Muscle layer of colon (tissue), 2 donors: ENCODE measurements at regions not wholly inside any gene's neighbourhood (a gene's known extent, or its start where the extent isn't known, plus 50 kb on each side); places are given as distances from the start of the nearest gene placed in this dataset.

Experiments
- H3K27ac ChIP-seq: one replicate; pipeline ENCODE4 v1.7.0; 2013; ENCODE audit warnings: low read depth, mild to moderate bottlenecking, low read length, moderate library complexity
- H3K27me3 ChIP-seq, 2 donors: one replicate each; pipeline ENCODE4 v1.7.0; 2013; ENCODE audit warnings: low read length in 2 of 2, mild to moderate bottlenecking in 2 of 2; ENCODE audit not compliant: insufficient read depth in 2 of 2, control insufficient read depth in 1 of 2
- H3K36me3 ChIP-seq: one replicate; pipeline ENCODE4 v1.7.0; 2013; ENCODE audit warnings: mild to moderate bottlenecking, low read length; ENCODE audit not compliant: insufficient read depth
- H3K4me1 ChIP-seq: one replicate; pipeline ENCODE4 v1.7.0; 2013; ENCODE audit warnings: mild to moderate bottlenecking, low read length; ENCODE audit not compliant: insufficient read depth
- H3K4me3 ChIP-seq, 2 donors: one replicate each; pipeline ENCODE4 v1.7.0; 2013; ENCODE audit warnings: low read length in 2 of 2, low read depth in 1 of 2, mild to moderate bottlenecking in 1 of 2, moderate library complexity in 1 of 2
- H3K9ac ChIP-seq: one replicate; pipeline ENCODE4 v1.7.0; 2013; ENCODE audit warnings: low read length
- H3K9me3 ChIP-seq: one replicate; pipeline ENCODE4 v1.7.0; 2013; ENCODE audit warnings: mild to moderate bottlenecking, low read length
- donor health status: abdominal sarcoma.
- donor health status: Adenocarcinoma of cecum.

DNA sequence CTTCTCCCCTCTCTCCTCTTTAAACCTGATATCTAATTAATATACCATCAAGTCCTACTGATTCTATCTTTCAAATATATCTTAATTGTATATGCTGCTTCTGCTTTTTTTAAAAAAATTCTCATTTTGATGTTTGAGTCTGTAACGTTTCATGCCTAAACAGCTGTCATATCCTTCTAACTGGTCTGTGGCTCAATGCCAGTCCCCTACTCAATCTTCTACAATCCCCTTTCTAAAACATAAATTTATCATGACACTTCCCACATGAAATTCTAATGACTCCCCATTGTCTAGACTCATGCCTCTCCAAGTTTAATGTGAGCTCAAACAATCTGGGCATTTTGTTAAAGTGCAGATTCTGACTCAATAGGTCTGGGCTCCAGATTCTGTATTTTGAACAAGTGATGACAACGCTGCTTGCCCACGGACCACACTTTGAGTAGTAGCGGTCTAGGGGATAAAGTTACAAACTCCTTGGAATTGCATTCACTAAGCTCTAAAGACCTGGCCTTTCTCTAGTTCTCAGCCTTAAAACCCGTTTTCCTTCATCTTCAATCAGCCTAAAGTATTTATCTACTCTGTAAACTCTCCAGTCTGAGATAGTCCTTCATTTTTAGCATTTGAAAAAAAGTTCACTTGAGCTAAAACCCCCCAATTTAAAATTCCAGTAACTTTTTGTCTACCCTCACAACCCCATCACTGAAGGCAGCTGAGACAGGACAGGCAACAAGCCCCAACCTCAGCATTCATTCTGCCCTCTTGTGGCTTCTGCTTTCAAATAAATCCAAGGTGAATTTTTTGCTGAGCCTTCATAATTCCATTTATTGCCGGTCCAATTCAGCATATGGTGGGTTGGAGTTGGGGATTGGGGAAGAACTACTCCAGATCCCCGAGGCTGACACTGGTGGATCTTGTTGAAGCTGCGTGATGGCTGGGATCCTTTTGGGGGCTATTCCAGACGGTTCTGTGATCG is 88.1 kb upstream of the THRB start:
- Histone ChIP-seq H3K27ac (no peak overlapping the region), H3K27me3 (no peaks in the 10 kb centered on the region), H3K36me3 (no peaks in the 10 kb centered on the region), H3K9ac (no peak overlapping the region), H3K9me3 (no peaks in the 10 kb centered on the region), H3K4me3 (no peak overlapping the region), H3K4me1 (no peaks in the 10 kb centered on the region)

DNA sequence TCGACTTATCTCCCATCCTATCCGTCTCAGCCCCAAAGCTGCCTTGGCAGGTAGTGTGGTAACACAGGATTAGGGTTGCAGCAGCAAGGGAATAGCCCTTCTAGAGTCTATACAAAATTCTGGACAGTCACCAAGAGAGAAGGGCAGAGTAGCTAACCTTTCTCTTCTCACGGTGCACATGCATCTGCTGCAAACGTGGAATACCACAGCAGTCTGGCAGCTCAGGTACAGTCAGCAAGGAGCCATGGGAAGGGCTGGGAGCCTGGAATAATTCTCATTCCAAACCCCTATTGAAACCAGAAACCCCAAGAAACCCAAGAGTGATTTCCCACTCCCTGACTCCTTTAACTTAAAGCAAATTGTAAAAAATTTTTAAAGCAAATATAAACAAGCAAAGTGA is 92.3 kb upstream of the THRB start:
- H3K9me3 ChIP-seq, result no peaks in the 10 kb centered on the region

DNA sequence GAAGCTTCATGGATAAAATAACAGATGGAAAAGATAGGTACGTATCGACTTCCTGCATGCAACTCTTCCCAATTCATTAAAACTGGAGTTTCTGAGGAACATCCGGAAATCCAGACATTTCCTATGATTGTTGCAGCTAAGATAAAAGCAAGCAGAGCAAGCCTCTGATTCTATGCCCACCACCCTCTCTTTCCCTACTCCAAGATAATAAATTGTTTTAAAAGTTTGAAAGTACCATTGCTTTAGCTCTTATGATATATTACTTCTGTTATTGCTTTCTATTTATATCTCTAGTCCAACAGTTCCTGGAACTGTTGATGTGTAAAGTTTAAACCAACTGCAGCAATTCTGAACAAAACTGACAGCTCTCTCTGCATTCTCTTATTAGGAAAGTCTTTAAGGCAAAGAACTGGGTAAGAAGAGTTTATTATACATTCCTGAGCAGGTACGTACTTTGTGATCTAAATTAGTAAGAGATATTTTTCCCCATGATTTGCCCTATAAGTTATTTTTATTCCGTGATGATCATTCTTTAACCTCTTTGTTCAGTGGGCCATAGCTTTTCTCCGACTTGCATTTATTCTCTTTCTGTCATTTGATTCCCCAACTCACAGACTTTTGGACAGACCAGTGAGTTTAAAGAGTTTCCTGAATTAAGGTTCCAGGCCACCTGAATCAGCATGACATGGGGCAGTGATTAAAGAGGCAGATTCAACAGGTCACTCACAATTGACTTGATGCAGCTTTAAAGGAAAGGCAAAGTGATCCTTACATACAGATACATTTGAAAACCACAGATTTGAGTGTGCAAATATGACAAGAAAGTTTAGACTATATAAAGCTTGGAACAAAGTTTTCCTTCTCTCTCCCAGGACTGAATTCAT is 94.2 kb upstream of the THRB start:
- Histone ChIP-seq H3K27ac (peak overlapping the region; percentile 17), H3K4me3 (no peak overlapping the region), H3K9ac (no peak overlapping the region), H3K4me1 (peaks cover 17% of the 10 kb centered on the region), H3K9me3 (no peaks in the 10 kb centered on the region), H3K27me3 (no peaks in the 10 kb centered on the region), H3K36me3 (no peaks in the 10 kb centered on the region)

More for the DNA sequence above, 92.3 kb upstream of the THRB start:
- no peaks in the 10 kb centered on the region for H3K36me3 ChIP-seq
- H3K9ac ChIP-seq, result no peak overlapping the region
- no peaks in the 10 kb centered on the region for H3K27me3 ChIP-seq
- peaks cover 17% of the 10 kb centered on the region for H3K4me1 ChIP-seq
- H3K4me3 ChIP-seq, result no peak overlapping the region
- H3K27ac ChIP-seq, result no peak overlapping the region

DNA sequence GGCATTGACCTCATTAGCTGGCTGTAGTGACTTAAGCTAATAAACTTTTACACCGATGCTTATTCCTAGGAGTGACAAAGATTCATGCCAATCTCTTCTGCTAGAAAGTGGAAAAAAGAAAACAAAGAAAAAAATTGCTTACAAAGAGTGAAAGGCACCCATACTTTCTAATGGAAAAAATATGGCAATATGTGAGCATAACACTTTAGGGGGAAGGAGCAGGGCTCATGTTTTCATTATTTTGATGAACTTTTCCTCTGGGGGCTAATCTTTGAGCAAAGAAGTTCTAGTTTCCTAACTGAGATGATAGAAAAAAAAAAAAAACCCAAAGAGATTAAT is 94.8 kb upstream of the THRB start:
- peak overlapping the region; percentile 17 for H3K27ac ChIP-seq

DNA sequence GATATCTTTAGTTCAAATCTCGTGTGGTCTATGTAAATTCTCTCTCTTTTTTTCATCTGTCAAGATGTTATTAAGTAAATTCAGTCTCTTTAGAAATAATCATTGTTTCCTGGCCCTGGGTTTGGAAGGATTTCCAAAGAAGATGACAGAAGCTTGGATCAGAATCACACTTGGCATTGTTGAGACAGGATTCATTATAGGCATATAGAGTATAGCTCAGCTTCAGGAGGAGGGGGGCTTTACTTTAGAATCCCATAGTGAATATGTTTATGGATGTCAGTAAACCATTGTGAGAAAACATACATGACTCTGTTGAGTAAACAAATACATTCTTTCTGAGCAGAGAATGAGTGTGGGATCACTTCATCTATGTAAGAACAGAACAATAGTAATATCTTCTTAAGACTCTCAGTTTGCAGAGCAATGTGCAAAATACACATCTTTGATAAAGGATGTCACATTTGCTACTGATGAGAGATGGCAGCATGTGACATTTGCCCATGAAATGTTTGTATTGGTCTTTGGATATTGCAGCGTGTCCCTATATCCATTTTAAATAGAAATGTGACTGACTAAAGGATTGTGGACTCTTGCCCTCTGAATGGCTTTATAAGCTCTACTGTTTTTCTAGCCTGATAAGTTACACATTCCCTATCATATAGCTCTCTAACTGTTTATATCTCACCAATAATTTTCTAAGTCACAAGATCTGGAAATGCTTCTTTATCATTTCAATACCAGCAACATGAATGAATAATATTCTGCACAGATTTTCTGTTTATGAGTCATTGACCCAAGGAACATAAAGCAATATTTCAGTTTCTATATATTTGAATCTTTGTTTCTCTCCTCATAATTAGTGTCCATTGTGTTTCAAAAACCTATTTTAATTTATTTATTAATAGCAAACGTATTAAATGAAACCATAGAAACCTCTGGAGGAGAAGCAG is 95.6 kb upstream of the THRB start:
- H3K36me3 ChIP-seq, result no peaks in the 10 kb centered on the region
- peak overlapping the region; percentile 17 for H3K27ac ChIP-seq
- H3K9ac ChIP-seq, result no peak overlapping the region
- H3K4me1 ChIP-seq, result peaks cover 17% of the 10 kb centered on the region
- H3K9me3 ChIP-seq, result no peaks in the 10 kb centered on the region
- H3K4me3 ChIP-seq, result no peak overlapping the region
- no peaks in the 10 kb centered on the region for H3K27me3 ChIP-seq

More for the DNA sequence above, 94.8 kb upstream of the THRB start:
- peaks cover 17% of the 10 kb centered on the region for H3K4me1 ChIP-seq
- H3K9ac ChIP-seq, result no peak overlapping the region
- no peak overlapping the region for H3K4me3 ChIP-seq
- no peaks in the 10 kb centered on the region for H3K36me3 ChIP-seq
- no peaks in the 10 kb centered on the region for H3K27me3 ChIP-seq
- no peaks in the 10 kb centered on the region for H3K9me3 ChIP-seq

DNA sequence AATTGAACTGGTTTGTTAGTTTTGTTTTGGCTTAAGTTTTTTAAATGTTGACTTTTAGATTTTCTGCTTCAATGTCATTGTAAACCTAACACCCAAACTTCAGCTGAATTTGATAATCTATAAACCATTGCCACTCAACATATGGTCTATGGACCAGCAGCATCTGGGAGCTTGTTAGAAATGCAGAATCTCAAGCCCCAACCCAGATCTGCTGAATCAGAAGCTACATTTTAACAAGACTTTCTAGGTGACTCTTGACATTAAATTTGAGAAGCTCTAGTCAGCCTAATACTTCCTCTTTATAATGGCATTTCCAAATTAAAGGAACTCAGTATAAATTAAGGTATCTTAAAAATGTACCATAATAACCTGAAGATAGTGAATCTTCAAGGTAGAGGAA is 96.5 kb upstream of the THRB start:
- no peaks in the 10 kb centered on the region for H3K9me3 ChIP-seq
- peaks cover 17% of the 10 kb centered on the region for H3K4me1 ChIP-seq
- no peak overlapping the region for H3K9ac ChIP-seq
- no peaks in the 10 kb centered on the region for H3K27me3 ChIP-seq
- H3K27ac ChIP-seq, result no peak overlapping the region
- H3K36me3 ChIP-seq, result no peaks in the 10 kb centered on the region
- no peak overlapping the region for H3K4me3 ChIP-seq

DNA sequence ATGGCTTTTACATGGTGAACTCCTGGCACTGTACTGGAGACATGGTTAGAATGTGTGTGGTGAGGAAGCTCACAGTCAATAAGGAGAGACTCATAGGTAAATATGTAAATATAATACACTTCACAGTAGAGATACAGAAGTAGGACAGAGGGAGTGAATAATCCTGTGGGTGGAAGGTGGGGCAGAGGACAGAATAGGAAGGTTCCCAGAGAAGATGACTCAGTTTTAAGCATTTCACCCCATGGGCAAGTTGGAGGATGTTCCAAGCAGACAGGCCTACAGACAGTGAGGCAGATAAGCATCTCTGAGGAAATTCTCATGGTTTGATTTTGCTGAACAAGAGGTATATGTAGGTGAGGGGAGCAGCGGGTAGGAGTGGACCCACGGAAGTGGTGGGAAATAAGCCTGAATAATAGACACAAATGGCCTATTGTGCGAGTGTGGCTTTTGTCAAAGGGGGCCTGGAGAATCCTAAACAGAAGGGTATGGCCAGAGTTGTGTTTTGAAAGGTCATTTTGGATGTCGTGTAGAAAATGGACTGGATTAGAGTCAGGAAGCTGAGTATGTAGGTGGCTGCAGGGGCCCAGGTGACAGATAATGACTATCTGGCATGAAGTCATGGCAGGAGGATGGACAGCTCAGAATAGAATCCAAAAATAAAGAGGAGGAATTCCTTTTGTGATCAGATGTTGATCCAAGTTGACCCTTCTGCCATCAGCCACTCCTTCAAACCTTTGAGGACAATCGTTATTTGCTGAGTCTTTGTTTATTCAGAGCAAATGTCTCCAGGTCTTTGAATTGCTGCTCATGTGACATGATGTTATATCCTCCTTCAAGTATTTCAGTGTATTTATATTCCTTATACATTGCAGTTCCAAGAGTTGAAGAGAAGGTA is 97.3 kb upstream of the THRB start:
- Histone ChIP-seq H3K36me3 (no peaks in the 10 kb centered on the region), H3K9me3 (no peaks in the 10 kb centered on the region), H3K27me3 (no peaks in the 10 kb centered on the region), H3K9ac (no peak overlapping the region), H3K27ac (no peak overlapping the region), H3K4me3 (no peak overlapping the region), H3K4me1 (peaks cover 17% of the 10 kb centered on the region)

DNA sequence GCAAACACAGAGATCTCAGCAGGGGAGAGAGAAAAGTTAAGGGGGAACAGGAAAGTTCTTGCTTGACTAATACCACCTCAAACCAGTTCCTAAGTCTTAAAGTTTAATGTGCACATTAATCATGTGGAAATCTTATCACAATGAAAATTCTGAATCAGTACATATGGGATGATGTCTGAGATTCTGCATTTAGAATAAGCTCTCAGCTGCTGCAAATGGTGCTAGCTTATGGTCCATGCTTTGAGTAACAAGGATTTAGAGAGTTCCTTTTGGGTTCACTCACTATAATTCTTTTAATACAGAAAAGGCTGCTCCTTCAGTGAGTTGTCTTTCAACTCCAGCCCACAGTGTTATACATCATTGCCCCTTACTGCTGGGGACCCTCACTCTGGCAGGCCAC is 99.5 kb upstream of the THRB start:
- H3K9me3 ChIP-seq, result no peaks in the 10 kb centered on the region
- H3K27me3 ChIP-seq, result no peaks in the 10 kb centered on the region
- no peaks in the 10 kb centered on the region for H3K36me3 ChIP-seq
- no peak overlapping the region for H3K9ac ChIP-seq
- H3K4me3 ChIP-seq, result no peak overlapping the region
- no peak overlapping the region for H3K27ac ChIP-seq
- peaks cover 4% of the 10 kb centered on the region for H3K4me1 ChIP-seq

DNA sequence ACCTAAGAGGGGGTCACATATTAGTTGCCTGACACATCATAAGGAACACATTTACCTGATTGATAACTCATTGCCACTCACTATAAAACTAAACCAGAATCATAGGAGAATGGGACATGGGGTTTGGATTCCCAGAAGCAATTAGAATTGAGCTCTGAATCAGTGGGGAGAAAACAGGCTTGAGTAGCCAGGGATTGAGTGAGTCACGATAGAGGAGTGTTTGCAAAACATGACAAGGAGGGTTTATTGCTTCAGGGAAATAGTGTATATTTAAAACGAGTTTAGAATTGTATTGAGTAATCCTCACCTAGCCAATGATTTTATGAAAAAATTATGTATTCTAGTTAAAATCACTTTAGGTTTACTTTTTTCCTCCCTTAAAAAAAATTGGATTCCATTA is 101.1 kb upstream of the THRB start:
- Histone ChIP-seq H3K4me3 (no peak overlapping the region), H3K27me3 (no peaks in the 10 kb centered on the region)

DNA sequence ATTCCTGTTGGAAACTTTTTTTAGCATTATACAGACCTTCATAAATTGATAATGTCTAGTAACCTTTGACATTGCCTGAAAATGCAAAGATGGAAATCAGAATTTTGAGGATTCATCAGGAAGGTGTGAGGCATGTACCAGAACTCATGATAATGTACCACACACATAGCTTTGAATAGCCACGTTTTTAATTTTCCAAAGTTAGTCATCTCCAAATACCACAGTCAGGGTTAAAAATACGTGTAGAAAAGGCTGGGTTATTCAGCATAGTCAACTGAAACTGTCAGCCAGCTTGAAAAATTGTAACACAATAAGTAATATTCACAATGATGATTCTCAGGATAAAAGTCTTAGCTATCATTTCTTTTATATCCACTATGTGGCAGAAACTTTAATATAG is 102.0 kb upstream of the THRB start:
- H3K9me3 ChIP-seq, result no peaks in the 10 kb centered on the region
- no peak overlapping the region for H3K4me3 ChIP-seq
- no peak overlapping the region for H3K9ac ChIP-seq
- H3K36me3 ChIP-seq, result no peaks in the 10 kb centered on the region
- no peak overlapping the region for H3K27ac ChIP-seq
- no peaks in the 10 kb centered on the region for H3K27me3 ChIP-seq
- no peaks in the 10 kb centered on the region for H3K4me1 ChIP-seq

More for the DNA sequence above, 101.1 kb upstream of the THRB start:
- no peak overlapping the region for H3K27ac ChIP-seq
- H3K36me3 ChIP-seq, result no peaks in the 10 kb centered on the region
- H3K4me1 ChIP-seq, result no peaks in the 10 kb centered on the region
- H3K9ac ChIP-seq, result no peak overlapping the region
- H3K9me3 ChIP-seq, result no peaks in the 10 kb centered on the region
